CD14-positive monocyte (primary cell): ENCODE measurements at regions not wholly inside any gene's neighbourhood (a gene's known extent, or its start where the extent isn't known, plus 50 kb on each side); places are given as distances from the start of the nearest gene placed in this dataset.

Experiments
- DNase-seq, 3 donors: peaks; one replicate each; pipeline ENCODE4 v3.0.0-alpha.2; 2011 to 2022
- H2AFZ ChIP-seq: 2 replicates; pipeline ENCODE4 v1.6.0; 2012; ENCODE audit warnings: mild to moderate bottlenecking, low read depth, low read length, inconsistent platforms; ENCODE audit not compliant: insufficient read depth, poor library complexity, severe bottlenecking
- H3K27ac ChIP-seq, 2 donors: 1 replicate in 1 of 2; 2 replicates in 1 of 2; pipeline ENCODE4 v1.5.1; 2012 to 2013; ENCODE audit warnings: low read length in 2 of 2, control low read depth in 1 of 2, inconsistent platforms in 1 of 2, low read depth in 1 of 2, mild to moderate bottlenecking in 1 of 2
- H3K27me3 ChIP-seq, 2 donors: one replicate each; pipeline versions ENCODE4 v1.6.0 to v1.6.1; 2011 to 2013; ENCODE audit warnings: low read length in 2 of 2; ENCODE audit not compliant: control insufficient read depth in 2 of 2, insufficient read depth in 2 of 2
- H3K36me3 ChIP-seq, 2 donors: replicated peaks in 1 of 2; 1 replicate in 1 of 2; 2 replicates in 1 of 2; pipeline versions ENCODE4 v1.5.1 to v1.6.1; 2012 to 2013; ENCODE audit warnings: low read length in 2 of 2, control low read depth in 1 of 2, inconsistent platforms in 1 of 2, mild to moderate bottlenecking in 1 of 2; ENCODE audit not compliant: insufficient read depth in 2 of 2, control insufficient read depth in 1 of 2
- H3K4me1 ChIP-seq, 2 donors: 1 replicate in 1 of 2; 2 replicates in 1 of 2; pipeline versions ENCODE4 v1.5.1 to v1.6.1; 2012 to 2013; ENCODE audit warnings: low read length in 2 of 2, control low read depth in 1 of 2, inconsistent platforms in 1 of 2, mild to moderate bottlenecking in 1 of 2, moderate library complexity in 1 of 2; ENCODE audit not compliant: insufficient read depth in 2 of 2, control insufficient read depth in 1 of 2
- H3K4me2 ChIP-seq: replicated peaks from 2 replicates; pipeline ENCODE3; 2012; ENCODE audit warnings: low read length, moderate library complexity, mild to moderate bottlenecking; ENCODE audit not compliant: poor library complexity, severe bottlenecking; ENCODE audit errors: extremely low read depth
- H3K4me3 ChIP-seq, 3 experiments: fragments of 200-600 bp in 1 of 3; sonication (generic) in 1 of 3; replicated peaks in 1 of 3; 1 replicate in 2 of 3; 2 replicates in 1 of 3; pipeline ENCODE4 v1.5.1; 2011 to 2013; ENCODE audit warnings: low read length in 3 of 3, mild to moderate bottlenecking in 3 of 3, control low read depth in 2 of 3, low read depth in 2 of 3, inconsistent platforms in 1 of 3, moderate library complexity in 1 of 3
- H3K79me2 ChIP-seq: 2 replicates; pipeline ENCODE4 v1.6.0; 2012; ENCODE audit warnings: mild to moderate bottlenecking, control low read depth, inconsistent platforms, low read length, moderate library complexity; ENCODE audit not compliant: insufficient read depth
- H3K9ac ChIP-seq: 2 replicates; pipeline ENCODE4 v1.6.0; 2017; ENCODE audit warnings: low read length, mild to moderate bottlenecking; ENCODE audit not compliant: insufficient read depth, poor library complexity, severe bottlenecking
- H3K9me3 ChIP-seq, 2 donors: replicated peaks in 1 of 2; 1 replicate in 1 of 2; 2 replicates in 1 of 2; pipeline versions ENCODE4 v1.5.1 to v1.6.1; 2012 to 2013; ENCODE audit warnings: low read length in 2 of 2, control low read depth in 1 of 2; ENCODE audit not compliant: control insufficient read depth in 1 of 2, insufficient read depth in 1 of 2
- H4K20me1 ChIP-seq: 2 replicates; pipeline ENCODE4 v1.6.0; 2012; ENCODE audit warnings: mild to moderate bottlenecking, low read length, control low read depth, moderate library complexity; ENCODE audit not compliant: insufficient read depth
- H3K27ac Mint-ChIP-seq, 7 donors: one replicate each; pipeline ENCODE4 v1.8.0; 2020; ENCODE audit warnings: mild to moderate bottlenecking in 7 of 7, mixed read lengths in 7 of 7, moderate library complexity in 6 of 7, inconsistent platforms in 2 of 7
- H3K27me3 Mint-ChIP-seq, 3 donors: one replicate each; pipeline ENCODE4 v1.8.0; 2021 to 2022; ENCODE audit warnings: low read depth in 3 of 3, mild to moderate bottlenecking in 3 of 3, mixed read lengths in 3 of 3, moderate library complexity in 3 of 3, inconsistent platforms in 1 of 3
- H3K36me3 Mint-ChIP-seq, 2 donors: one replicate each; pipeline ENCODE4 v1.8.0; 2020; ENCODE audit warnings: mixed read lengths in 2 of 2, inconsistent platforms in 1 of 2, mild to moderate bottlenecking in 1 of 2
- H3K4me1 Mint-ChIP-seq: one replicate; pipeline ENCODE4 v1.8.0; 2020; ENCODE audit warnings: mild to moderate bottlenecking, mixed read lengths
- H3K4me3 Mint-ChIP-seq, 2 donors: one replicate each; pipeline ENCODE4 v1.8.0; 2020; ENCODE audit warnings: mild to moderate bottlenecking in 2 of 2, mixed read lengths in 2 of 2, moderate library complexity in 1 of 2
- H3K9me3 Mint-ChIP-seq, 7 donors: one replicate each; pipeline ENCODE4 v1.8.0; 2020 to 2022; ENCODE audit warnings: mixed read lengths in 7 of 7, mild to moderate bottlenecking in 6 of 7, moderate library complexity in 6 of 7, inconsistent platforms in 2 of 7
- WGBS: methylation state at CpG from one replicate; pipeline ENCODE4 v1.1.5; 2013; ENCODE audit warnings: missing lambda C conversion rate; ENCODE audit not compliant: insufficient coverage; 5-methylcytosine and 5-hydroxymethylcytosine counted together
- intact Hi-C, 2 donors: fragments of 100-400 bp; cut with micrococcal nuclease; formaldehyde crosslinking; loops; one replicate each; pipeline versions ENCODE4 v1.15.0 to v1.15.1; 2023
- TF ChIP-seq, protein P1 (sequence below): fragments of 200-600 bp; IDR thresholded peaks from one replicate; pipeline ENCODE4 v1.8.0; 2022; ENCODE audit warnings: antibody characterized with exemption, mild to moderate bottlenecking

- no peak overlapping the region for H3K27ac ChIP-seq
- H2AFZ ChIP-seq: no peak overlapping the region
- no peak overlapping the region for H3K4me3 ChIP-seq
- Mint-ChIP-seq H3K27ac (no peak overlapping the region), H3K9me3 (peaks cover 0 to 2% (median 0%) of the 10 kb centered on the region in 7 donors), H3K36me3 (no peaks in the 10 kb centered on the region), H3K4me3 (no peak overlapping the region), H3K27me3 (no peaks in the 10 kb centered on the region), H3K4me1 (no peaks in the 10 kb centered on the region)
- no CpG with 5 or more reads among the region's 2 CpGs for WGBS
- H3K79me2 ChIP-seq: no peaks in the 10 kb centered on the region
- TF ChIP-seq, protein P1, sequence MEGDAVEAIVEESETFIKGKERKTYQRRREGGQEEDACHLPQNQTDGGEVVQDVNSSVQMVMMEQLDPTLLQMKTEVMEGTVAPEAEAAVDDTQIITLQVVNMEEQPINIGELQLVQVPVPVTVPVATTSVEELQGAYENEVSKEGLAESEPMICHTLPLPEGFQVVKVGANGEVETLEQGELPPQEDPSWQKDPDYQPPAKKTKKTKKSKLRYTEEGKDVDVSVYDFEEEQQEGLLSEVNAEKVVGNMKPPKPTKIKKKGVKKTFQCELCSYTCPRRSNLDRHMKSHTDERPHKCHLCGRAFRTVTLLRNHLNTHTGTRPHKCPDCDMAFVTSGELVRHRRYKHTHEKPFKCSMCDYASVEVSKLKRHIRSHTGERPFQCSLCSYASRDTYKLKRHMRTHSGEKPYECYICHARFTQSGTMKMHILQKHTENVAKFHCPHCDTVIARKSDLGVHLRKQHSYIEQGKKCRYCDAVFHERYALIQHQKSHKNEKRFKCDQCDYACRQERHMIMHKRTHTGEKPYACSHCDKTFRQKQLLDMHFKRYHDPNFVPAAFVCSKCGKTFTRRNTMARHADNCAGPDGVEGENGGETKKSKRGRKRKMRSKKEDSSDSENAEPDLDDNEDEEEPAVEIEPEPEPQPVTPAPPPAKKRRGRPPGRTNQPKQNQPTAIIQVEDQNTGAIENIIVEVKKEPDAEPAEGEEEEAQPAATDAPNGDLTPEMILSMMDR: no peak
- no peaks in the 10 kb centered on the region for H3K36me3 ChIP-seq
- no peaks in the 10 kb centered on the region for H4K20me1 ChIP-seq
- H3K4me2 ChIP-seq: no peak overlapping the region
- no peaks in the 10 kb centered on the region for H3K4me1 ChIP-seq
- H3K27me3 ChIP-seq: no peaks in the 10 kb centered on the region
- no peak overlapping the region for H3K9ac ChIP-seq
- H3K9me3 ChIP-seq: peaks cover 3 to 17% of the 10 kb centered on the region in 2 donors
- intact Hi-C loops: no loop called here
- no peak for DNase-seq
Observed at GRCh38 chr7:53094827-53095226, 59.4 kb downstream of the POM121L12 start.

GRCh38 chr7:53095731-53096501 lies 60.5 kb downstream of the POM121L12 start:
- intact Hi-C loops: no loop called here
- no peak for DNase-seq
- Histone ChIP-seq H3K79me2 (no peaks in the 10 kb centered on the region), H3K9me3 (peaks cover 6 to 18% of the 10 kb centered on the region in 2 donors), H3K4me2 (no peak overlapping the region), H3K9ac (no peak overlapping the region), H3K27ac (no peak overlapping the region), H2AFZ (no peak overlapping the region), H3K4me1 (no peaks in the 10 kb centered on the region), H3K4me3 (no peak overlapping the region), H4K20me1 (no peaks in the 10 kb centered on the region), H3K36me3 (no peaks in the 10 kb centered on the region), H3K27me3 (no peaks in the 10 kb centered on the region)
- Mint-ChIP-seq H3K4me1 (no peaks in the 10 kb centered on the region), H3K9me3 (peaks cover 0 to 3% (median 2%) of the 10 kb centered on the region in 7 donors), H3K4me3 (no peak overlapping the region), H3K36me3 (no peaks in the 10 kb centered on the region), H3K27me3 (no peaks in the 10 kb centered on the region), H3K27ac (no peak overlapping the region)
- TF ChIP-seq, protein P1: no peak
- WGBS: no CpG with 5 or more reads among the region's 3 CpGs
